Activated CD4-positive, alpha-beta memory T cell treated with anti-CD3 and anti-CD28 coated beads for 36 hours (primary cell): ENCODE measurements at regions not wholly inside any gene's neighbourhood (a gene's known extent, or its start where the extent isn't known, plus 50 kb on each side); places are given as distances from the start of the nearest gene placed in this dataset.

Experiments
- CTCF ChIA-PET: fragments of 350-600 bp; sonication (Branson Sonifier 250); formaldehyde crosslinking; loops from one replicate; lab custom pipeline; 2021; ENCODE audit warnings: antibody characterized with exemption, inconsistent platforms; lab: Charles Lee
- POLR2A ChIA-PET: fragments of 350-600 bp; sonication (Branson Sonifier 250); formaldehyde crosslinking; loops from one replicate; lab custom pipeline; 2021; ENCODE audit warnings: antibody characterized with exemption; lab: Charles Lee
- DNase-seq: peaks from one replicate; pipeline ENCODE4 v3.0.0-alpha.2; 2020
- H3K27ac Mint-ChIP-seq: one replicate; pipeline ENCODE4 v1.8.0; 2021; ENCODE audit warnings: mixed read lengths
- H3K27me3 Mint-ChIP-seq: one replicate; pipeline ENCODE4 v1.8.0; 2021; ENCODE audit warnings: mixed read lengths
- H3K36me3 Mint-ChIP-seq: one replicate; pipeline ENCODE4 v1.8.0; 2021; ENCODE audit warnings: mixed read lengths
- H3K4me1 Mint-ChIP-seq: one replicate; pipeline ENCODE4 v1.8.0; 2021; ENCODE audit warnings: low read depth, mixed read lengths
- H3K4me3 Mint-ChIP-seq: one replicate; pipeline ENCODE4 v1.8.0; 2021; ENCODE audit warnings: mild to moderate bottlenecking, mixed read lengths
- H3K9me3 Mint-ChIP-seq: one replicate; pipeline ENCODE4 v1.8.0; 2021; ENCODE audit warnings: mixed read lengths
- intact Hi-C: fragments of 100-400 bp; cut with micrococcal nuclease; formaldehyde crosslinking; loops from one replicate; pipeline ENCODE4 v1.15.1; 2023

GRCh38 chr17:73806768-73807167 is 162.5 kb upstream of the SDK2 start:
- no peak overlapping the region for H3K4me3 Mint-ChIP-seq
- H3K36me3 Mint-ChIP-seq: peaks cover 3% of the 10 kb centered on the region
- CTCF ChIA-PET: no interaction called here
- H3K9me3 Mint-ChIP-seq: peaks cover 13% of the 10 kb centered on the region
- intact Hi-C loops: no loop called here
- no peaks in the 10 kb centered on the region for H3K4me1 Mint-ChIP-seq
- POLR2A ChIA-PET: no interaction called here
- DNase-seq: no peak
- H3K27ac Mint-ChIP-seq: no peak overlapping the region
- H3K27me3 Mint-ChIP-seq: no peaks in the 10 kb centered on the region

GRCh38 chr17:73813201-73813600 is 169.0 kb upstream of the SDK2 start:
- ChIA-PET CTCF (no interaction called here), POLR2A (no interaction called here)
- intact Hi-C loops: no loop called here
- Mint-ChIP-seq H3K4me1 (no peaks in the 10 kb centered on the region), H3K27me3 (no peaks in the 10 kb centered on the region), H3K27ac (no peak overlapping the region), H3K4me3 (no peak overlapping the region), H3K36me3 (no peaks in the 10 kb centered on the region), H3K9me3 (no peaks in the 10 kb centered on the region)
- no peak for DNase-seq

GRCh38 chr17:73814075-73814474 is 169.8 kb upstream of the SDK2 start:
- CTCF ChIA-PET: no interaction called here
- intact Hi-C loops: no loop called here
- peak; percentile 21 for DNase-seq
- POLR2A ChIA-PET: no interaction called here
- no peaks in the 10 kb centered on the region for H3K4me1 Mint-ChIP-seq
- H3K27ac Mint-ChIP-seq: no peak overlapping the region
- H3K9me3 Mint-ChIP-seq: no peaks in the 10 kb centered on the region
- no peaks in the 10 kb centered on the region for H3K36me3 Mint-ChIP-seq
- no peaks in the 10 kb centered on the region for H3K27me3 Mint-ChIP-seq
- no peak overlapping the region for H3K4me3 Mint-ChIP-seq

- CTCF ChIA-PET: no interaction called here
- DNase-seq: no peak
- Mint-ChIP-seq H3K9me3 (no peaks in the 10 kb centered on the region), H3K27me3 (no peaks in the 10 kb centered on the region), H3K4me3 (no peak overlapping the region), H3K4me1 (no peaks in the 10 kb centered on the region), H3K36me3 (no peaks in the 10 kb centered on the region), H3K27ac (no peak overlapping the region)
- POLR2A ChIA-PET: no interaction called here
- intact Hi-C loops: no loop called here
Observed at GRCh38 chr17:73815474-73815873, 171.2 kb upstream of the SDK2 start.

GRCh38 chr17:73819440-73820395 is 175.5 kb upstream of the SDK2 start:
- no peaks in the 10 kb centered on the region for H3K9me3 Mint-ChIP-seq
- CTCF ChIA-PET: no interaction called here
- H3K27me3 Mint-ChIP-seq: no peaks in the 10 kb centered on the region
- DNase-seq: no peak
- H3K4me1 Mint-ChIP-seq: peaks cover 24% of the 10 kb centered on the region
- POLR2A ChIA-PET: no interaction called here
- no peak overlapping the region for H3K27ac Mint-ChIP-seq
- H3K4me3 Mint-ChIP-seq: no peak overlapping the region
- intact Hi-C loops: no loop called here
- H3K36me3 Mint-ChIP-seq: no peaks in the 10 kb centered on the region

- Mint-ChIP-seq H3K27me3 (no peaks in the 10 kb centered on the region), H3K4me3 (no peak overlapping the region), H3K36me3 (no peaks in the 10 kb centered on the region), H3K27ac (no peak overlapping the region), H3K9me3 (no peaks in the 10 kb centered on the region), H3K4me1 (peaks cover 26% of the 10 kb centered on the region)
- ChIA-PET CTCF (no interaction called here), POLR2A (no interaction called here)
- DNase-seq: no peak
- intact Hi-C loops: no loop called here
Observed at GRCh38 chr17:73820686-73821448, 176.6 kb upstream of the SDK2 start.

GRCh38 chr17:73821665-73822064 is 177.4 kb upstream of the SDK2 start:
- POLR2A ChIA-PET: no interaction called here
- CTCF ChIA-PET: no interaction called here
- no peaks in the 10 kb centered on the region for H3K36me3 Mint-ChIP-seq
- peaks cover 31% of the 10 kb centered on the region for H3K4me1 Mint-ChIP-seq
- H3K4me3 Mint-ChIP-seq: no peak overlapping the region
- no peak for DNase-seq
- no peak overlapping the region for H3K27ac Mint-ChIP-seq
- no peaks in the 10 kb centered on the region for H3K27me3 Mint-ChIP-seq
- no peaks in the 10 kb centered on the region for H3K9me3 Mint-ChIP-seq
- intact Hi-C loops: no loop called here

- no peaks in the 10 kb centered on the region for H3K27me3 Mint-ChIP-seq
- DNase-seq: no peak
- H3K27ac Mint-ChIP-seq: no peak overlapping the region
- H3K4me3 Mint-ChIP-seq: no peak overlapping the region
- peaks cover 39% of the 10 kb centered on the region for H3K4me1 Mint-ChIP-seq
- POLR2A ChIA-PET: no interaction called here
- H3K9me3 Mint-ChIP-seq: no peaks in the 10 kb centered on the region
- CTCF ChIA-PET: no interaction called here
- intact Hi-C loops: no loop called here
- no peaks in the 10 kb centered on the region for H3K36me3 Mint-ChIP-seq
Observed at GRCh38 chr17:73822371-73822770, 178.1 kb upstream of the SDK2 start.

GRCh38 chr17:73823684-73824083 is 179.4 kb upstream of the SDK2 start:
- intact Hi-C loops: no loop called here
- H3K9me3 Mint-ChIP-seq: no peaks in the 10 kb centered on the region
- peak; percentile 14 for DNase-seq
- POLR2A ChIA-PET: no interaction called here
- H3K27me3 Mint-ChIP-seq: no peaks in the 10 kb centered on the region
- H3K27ac Mint-ChIP-seq: no peak overlapping the region
- CTCF ChIA-PET: no interaction called here
- H3K36me3 Mint-ChIP-seq: no peaks in the 10 kb centered on the region
- H3K4me1 Mint-ChIP-seq: peaks cover 52% of the 10 kb centered on the region
- H3K4me3 Mint-ChIP-seq: no peak overlapping the region

GRCh38 chr17:73824321-73824720 is 180.1 kb upstream of the SDK2 start:
- intact Hi-C loops: no loop called here
- DNase-seq: no peak
- H3K4me3 Mint-ChIP-seq: no peak overlapping the region
- H3K27me3 Mint-ChIP-seq: no peaks in the 10 kb centered on the region
- CTCF ChIA-PET: no interaction called here
- H3K27ac Mint-ChIP-seq: no peak overlapping the region
- H3K4me1 Mint-ChIP-seq: peaks cover 56% of the 10 kb centered on the region
- POLR2A ChIA-PET: no interaction called here
- H3K36me3 Mint-ChIP-seq: no peaks in the 10 kb centered on the region
- H3K9me3 Mint-ChIP-seq: no peaks in the 10 kb centered on the region

GRCh38 chr17:73826181-73826871 is 182.1 kb upstream of the SDK2 start:
- POLR2A ChIA-PET: no interaction called here

GRCh38 chr17:73826872-73827228 is 182.6 kb upstream of the SDK2 start:
- no peak overlapping the region for H3K27ac Mint-ChIP-seq
- ChIA-PET CTCF (no interaction called here), POLR2A (no interaction called here)
- no peak overlapping the region for H3K4me3 Mint-ChIP-seq
- peaks cover 73% of the 10 kb centered on the region for H3K4me1 Mint-ChIP-seq
- no peaks in the 10 kb centered on the region for H3K9me3 Mint-ChIP-seq
- intact Hi-C loops: no loop called here
- no peaks in the 10 kb centered on the region for H3K36me3 Mint-ChIP-seq
- DNase-seq: no peak
- H3K27me3 Mint-ChIP-seq: no peaks in the 10 kb centered on the region

More at GRCh38 chr17:73826181-73826871, 182.1 kb upstream of the SDK2 start:
- DNase-seq: no peak
- CTCF ChIA-PET: no interaction called here
- Mint-ChIP-seq H3K27me3 (no peaks in the 10 kb centered on the region), H3K9me3 (no peaks in the 10 kb centered on the region), H3K4me1 (peaks cover 73% of the 10 kb centered on the region), H3K4me3 (no peak overlapping the region), H3K36me3 (no peaks in the 10 kb centered on the region), H3K27ac (no peak overlapping the region)
- intact Hi-C loops: no loop called here
